ENCODE measurements at regions not wholly inside any gene's neighbourhood (a gene's known extent, or its start where the extent isn't known, plus 50 kb on each side); places are given as distances from the start of the nearest gene placed in this dataset.

DNA sequence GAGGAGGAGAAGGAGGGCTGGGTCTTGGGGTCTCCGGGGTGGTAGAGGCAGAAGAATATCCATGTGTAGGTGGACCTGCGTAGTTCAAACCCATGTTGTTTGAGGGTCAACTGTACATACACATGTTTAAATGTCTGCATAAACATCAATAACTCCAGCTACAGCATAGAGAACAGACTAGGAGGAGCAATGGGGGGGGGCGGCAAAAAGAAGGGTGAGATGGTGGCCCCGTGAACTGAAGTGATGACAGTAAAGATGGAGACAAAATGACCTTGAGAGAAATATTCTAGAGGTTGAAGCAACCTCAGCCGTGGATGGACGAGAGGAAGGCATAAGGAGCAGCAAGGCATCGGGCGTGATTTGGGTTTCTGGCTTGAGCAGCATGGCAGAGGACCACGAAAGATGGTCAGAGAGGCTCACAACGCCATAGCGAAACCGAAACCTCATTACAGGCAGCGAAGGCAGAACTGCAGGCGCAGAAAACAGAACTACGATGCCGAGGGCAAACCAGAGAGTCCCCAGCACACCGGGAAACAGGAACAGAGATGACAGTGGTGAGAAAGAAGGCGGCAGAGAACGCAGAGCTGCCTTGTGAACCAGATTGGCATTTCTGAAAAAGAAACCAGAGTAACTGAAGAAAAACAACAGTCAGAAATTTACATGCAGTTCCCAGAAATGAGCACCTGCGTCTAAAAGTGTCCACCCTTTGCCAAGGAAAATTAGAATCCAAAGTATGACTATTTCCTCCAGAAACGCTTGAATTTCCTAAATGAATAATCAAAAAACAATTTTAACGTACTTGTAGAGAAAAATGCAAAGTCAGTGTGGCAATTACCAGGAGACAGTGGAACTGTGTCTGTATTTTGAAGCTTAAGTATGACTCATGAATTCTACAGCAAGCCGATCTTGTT lies 50.3 kb upstream of the ENPP6 start:
- no peak for TF ChIP-seq CTCF (IDR thresholded peaks at IDR 0.05; ENCODE audit: borderline replicate concordance, extremely low read depth, insufficient read depth)
- FAIRE-seq (no peak), DNase-seq (no peak)
- Histone ChIP-seq H3K4me3 (ENCODE audit: low read length in 3 of 3) (peak overlapping the region in 1 of 3 donors; percentile 49), H3K9ac (ENCODE audit: low read length in 3 of 3) (peak overlapping the region in 1 of 3 donors; percentile 53), H3K36me3 (ENCODE audit: control insufficient read depth in 2 of 3, insufficient read depth in 3 of 3, low read length in 3 of 3) (no peaks in the 10 kb centered on the region), H3K9me3 (ENCODE audit: control insufficient read depth in 2 of 3, insufficient read depth in 1 of 3, low read length in 3 of 3) (no peaks in the 10 kb centered on the region), H3K27ac (ENCODE audit: low read depth in 2 of 2, low read length in 2 of 2) (peak overlapping the region in 1 of 2 donors; percentile 67), H3K27me3 (ENCODE audit: control insufficient read depth, insufficient read depth, low read length) (no peaks in the 10 kb centered on the region), H3K4me1 (ENCODE audit: control insufficient read depth in 2 of 3, insufficient read depth in 2 of 3, low read depth in 1 of 3, low read length in 3 of 3) (no peaks in the 10 kb centered on the region)
- intact Hi-C loops (cut with DNase I) = no loop called here

Measured in kidney (tissue), 13 donors.